WTC11 (cell line): ENCODE measurements at regions not wholly inside any gene's neighbourhood (a gene's known extent, or its start where the extent isn't known, plus 50 kb on each side); places are given as distances from the start of the nearest gene placed in this dataset.

Source experiments
- ATAC-seq: fragments of 200-7000 bp; cut with Tn5 transposase; 2 replicates; pipeline ENCODE4 v1.10.0; 2021; ENCODE audit warnings: mild to moderate bottlenecking, moderate library complexity
- CTCF ChIA-PET: fragments of 300-600 bp; sonication (Branson Sonifier 250); formaldehyde crosslinking; loops from one replicate; lab custom pipeline; 2021; ENCODE audit warnings: antibody characterized with exemption; lab: Charles Lee
- POLR2A ChIA-PET: fragments of 350-600 bp; sonication (Branson Sonifier 250); formaldehyde crosslinking; loops from one replicate; lab custom pipeline; 2021; ENCODE audit warnings: antibody characterized with exemption; lab: Charles Lee
- DNase-seq: peaks from one replicate; pipeline ENCODE4 v3.0.0; 2021; ENCODE audit warnings: low spot score
- H3K27ac Mint-ChIP-seq: 2 replicates; pipeline ENCODE4 v1.8.0; 2021; ENCODE audit warnings: mixed read lengths
- H3K27me3 Mint-ChIP-seq: 2 replicates; pipeline ENCODE4 v1.8.0; 2021; ENCODE audit warnings: low read depth, mild to moderate bottlenecking, moderate library complexity, mixed read lengths
- H3K36me3 Mint-ChIP-seq: 2 replicates; pipeline ENCODE4 v1.8.0; 2021; ENCODE audit warnings: mixed read lengths
- H3K4me1 Mint-ChIP-seq: 2 replicates; pipeline ENCODE4 v1.8.0; 2022; ENCODE audit warnings: mixed read lengths
- H3K4me3 Mint-ChIP-seq: 2 replicates; pipeline ENCODE4 v1.8.0; 2021; ENCODE audit warnings: mild to moderate bottlenecking, moderate library complexity, mixed read lengths
- H3K9me3 Mint-ChIP-seq: 2 replicates; pipeline ENCODE4 v1.8.0; 2021; ENCODE audit warnings: mixed read lengths
- ATF1 ChIP-seq: sonication (generic); formaldehyde crosslinking; IDR thresholded peaks from 2 replicates; pipeline ENCODE4 v1.8.1; 2023; ENCODE audit warnings: mild to moderate bottlenecking, moderate library complexity, missing genetic modification reagents
- FOXK1 ChIP-seq: sonication (generic); formaldehyde crosslinking; IDR thresholded peaks from 2 replicates; pipeline ENCODE4 v1.8.0; 2022; ENCODE audit warnings: mild to moderate bottlenecking, moderate library complexity, missing genetic modification reagents
- GABPB1 ChIP-seq: sonication (generic); formaldehyde crosslinking; IDR thresholded peaks from 2 replicates; pipeline ENCODE4 v1.8.1; 2023; ENCODE audit warnings: mild to moderate bottlenecking, missing genetic modification reagents
- GRHL2 ChIP-seq: fragments of 250-450 bp; sonication (Bioruptor Pico); IDR thresholded peaks from 2 replicates; pipeline ENCODE4 v1.8.0; 2022; ENCODE audit warnings: mild to moderate bottlenecking, moderate library complexity; ENCODE audit not compliant: insufficient replicate concordance, severe bottlenecking
- MXD4 ChIP-seq: fragments of 250-450 bp; sonication (Bioruptor Pico); IDR thresholded peaks from 2 replicates; pipeline ENCODE4 v1.8.0; 2021; ENCODE audit warnings: mild to moderate bottlenecking, moderate library complexity, borderline replicate concordance
- NFATC4 ChIP-seq: fragments of 250-450 bp; sonication (Bioruptor Pico); IDR thresholded peaks from 2 replicates; pipeline ENCODE4 v1.9.0; 2021; ENCODE audit warnings: mild to moderate bottlenecking
- NR1H2 ChIP-seq: sonication (generic); formaldehyde crosslinking; IDR thresholded peaks from 2 replicates; pipeline ENCODE4 v1.9.0; 2021; ENCODE audit warnings: mild to moderate bottlenecking, moderate library complexity, missing genetic modification reagents
- RORB ChIP-seq: fragments of 250-450 bp; sonication (Bioruptor Pico); IDR thresholded peaks from 2 replicates; pipeline ENCODE4 v1.9.0; 2021; ENCODE audit warnings: mild to moderate bottlenecking
- SMAD3 ChIP-seq: sonication (generic); formaldehyde crosslinking; IDR thresholded peaks from 2 replicates; pipeline ENCODE4 v1.8.0; 2022; ENCODE audit warnings: missing genetic modification reagents, mild to moderate bottlenecking, borderline replicate concordance
- TEAD1 ChIP-seq: sonication (generic); formaldehyde crosslinking; IDR thresholded peaks from 2 replicates; pipeline ENCODE4 v1.8.0; 2022; ENCODE audit warnings: mild to moderate bottlenecking, missing genetic modification reagents
- ZBTB21 ChIP-seq: sonication (generic); formaldehyde crosslinking; IDR thresholded peaks from 2 replicates; pipeline ENCODE4 v1.8.1; 2023; ENCODE audit warnings: mild to moderate bottlenecking, missing genetic modification reagents, borderline replicate concordance
- ZNF263 ChIP-seq: sonication (generic); formaldehyde crosslinking; IDR thresholded peaks from 2 replicates; pipeline ENCODE4 v1.8.1; 2022; ENCODE audit warnings: low read depth, mild to moderate bottlenecking, moderate library complexity, missing genetic modification reagents
- ZNF416 ChIP-seq: fragments of 250-450 bp; sonication (Bioruptor Pico); IDR thresholded peaks from 2 replicates; pipeline ENCODE4 v1.9.0; 2021; ENCODE audit warnings: mild to moderate bottlenecking, inconsistent platforms
- TF ChIP-seq, protein P1 (sequence below): sonication (generic); formaldehyde crosslinking; IDR thresholded peaks from 2 replicates; pipeline ENCODE4 v1.8.0; 2022; ENCODE audit warnings: missing genetic modification reagents
- TF ChIP-seq, protein P2 (sequence below): fragments of 250-450 bp; sonication (Bioruptor Pico); IDR thresholded peaks from 2 replicates; pipeline ENCODE4 v1.9.0; 2021; ENCODE audit warnings: mild to moderate bottlenecking
- TF ChIP-seq, protein P3 (sequence below): sonication (generic); formaldehyde crosslinking; IDR thresholded peaks from 2 replicates; pipeline ENCODE4 v1.8.1; 2023; ENCODE audit warnings: mild to moderate bottlenecking, missing genetic modification reagents, moderate library complexity
- TF ChIP-seq, protein P4 (sequence below): sonication (generic); formaldehyde crosslinking; IDR thresholded peaks from 2 replicates; pipeline ENCODE4 v1.8.0; 2022; ENCODE audit warnings: mild to moderate bottlenecking, missing genetic modification reagents
- TF ChIP-seq, protein P5 (sequence below): sonication (generic); formaldehyde crosslinking; IDR thresholded peaks from 2 replicates; pipeline ENCODE4 v1.8.1; 2022; ENCODE audit warnings: missing genetic modification reagents, borderline replicate concordance
- TF ChIP-seq, protein P6 (sequence below): sonication (generic); formaldehyde crosslinking; conservative IDR thresholded peaks from 2 replicates; pipeline ENCODE4 v1.8.1; 2022; ENCODE audit warnings: mild to moderate bottlenecking, missing genetic modification reagents

DNA sequence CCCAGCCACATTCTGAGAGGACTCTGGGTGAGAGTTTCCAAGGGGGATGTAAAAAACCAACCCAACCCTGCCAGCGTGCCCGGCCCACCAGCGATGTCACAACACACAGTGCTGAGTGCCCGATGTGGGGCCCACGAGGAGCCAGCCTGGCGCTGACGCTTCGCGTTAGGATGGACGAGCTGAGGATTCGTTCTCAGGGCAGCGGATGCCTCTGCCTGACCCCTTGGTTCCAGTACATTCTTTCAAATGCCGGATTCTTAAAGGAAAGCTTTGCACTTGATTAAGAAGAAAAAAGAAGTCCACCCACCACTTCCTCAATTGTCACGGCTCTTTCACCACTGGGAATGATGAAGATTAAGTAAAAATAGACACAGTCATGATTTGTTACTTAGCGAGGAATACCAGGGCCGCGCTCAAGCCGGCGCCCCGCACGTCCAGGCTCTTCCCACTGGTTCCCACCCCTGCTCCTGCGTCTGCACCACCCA lies 79.4 kb downstream of the IRF8 start (continued):
- no peak for TF ChIP-seq FOXK1 (CRISPR knock-in tag)

DNA sequence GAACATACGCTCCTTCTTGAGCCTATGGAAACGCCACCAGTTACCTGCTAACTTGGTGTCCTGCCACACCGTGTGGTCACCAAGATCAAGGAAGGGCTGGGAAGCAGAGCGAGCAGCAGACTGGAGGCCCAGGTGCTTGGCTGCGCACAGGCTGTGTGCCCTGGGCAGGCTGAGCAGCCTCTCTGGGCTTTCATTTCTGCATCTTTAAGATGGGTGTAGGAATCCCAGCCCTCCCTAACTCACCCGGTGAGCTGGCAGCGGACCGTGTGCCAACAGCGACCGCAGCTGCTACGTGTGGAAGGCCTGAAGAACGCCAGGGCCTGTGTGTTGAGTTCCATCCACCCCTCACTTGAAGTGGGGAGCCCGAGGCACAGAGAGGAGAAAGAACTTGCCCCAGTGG lies 80.0 kb downstream of the IRF8 start:
- peaks cover 9% of the 10 kb centered on the region for H3K9me3 Mint-ChIP-seq
- no peak overlapping the region for H3K4me3 Mint-ChIP-seq
- TF ChIP-seq, protein P1, sequence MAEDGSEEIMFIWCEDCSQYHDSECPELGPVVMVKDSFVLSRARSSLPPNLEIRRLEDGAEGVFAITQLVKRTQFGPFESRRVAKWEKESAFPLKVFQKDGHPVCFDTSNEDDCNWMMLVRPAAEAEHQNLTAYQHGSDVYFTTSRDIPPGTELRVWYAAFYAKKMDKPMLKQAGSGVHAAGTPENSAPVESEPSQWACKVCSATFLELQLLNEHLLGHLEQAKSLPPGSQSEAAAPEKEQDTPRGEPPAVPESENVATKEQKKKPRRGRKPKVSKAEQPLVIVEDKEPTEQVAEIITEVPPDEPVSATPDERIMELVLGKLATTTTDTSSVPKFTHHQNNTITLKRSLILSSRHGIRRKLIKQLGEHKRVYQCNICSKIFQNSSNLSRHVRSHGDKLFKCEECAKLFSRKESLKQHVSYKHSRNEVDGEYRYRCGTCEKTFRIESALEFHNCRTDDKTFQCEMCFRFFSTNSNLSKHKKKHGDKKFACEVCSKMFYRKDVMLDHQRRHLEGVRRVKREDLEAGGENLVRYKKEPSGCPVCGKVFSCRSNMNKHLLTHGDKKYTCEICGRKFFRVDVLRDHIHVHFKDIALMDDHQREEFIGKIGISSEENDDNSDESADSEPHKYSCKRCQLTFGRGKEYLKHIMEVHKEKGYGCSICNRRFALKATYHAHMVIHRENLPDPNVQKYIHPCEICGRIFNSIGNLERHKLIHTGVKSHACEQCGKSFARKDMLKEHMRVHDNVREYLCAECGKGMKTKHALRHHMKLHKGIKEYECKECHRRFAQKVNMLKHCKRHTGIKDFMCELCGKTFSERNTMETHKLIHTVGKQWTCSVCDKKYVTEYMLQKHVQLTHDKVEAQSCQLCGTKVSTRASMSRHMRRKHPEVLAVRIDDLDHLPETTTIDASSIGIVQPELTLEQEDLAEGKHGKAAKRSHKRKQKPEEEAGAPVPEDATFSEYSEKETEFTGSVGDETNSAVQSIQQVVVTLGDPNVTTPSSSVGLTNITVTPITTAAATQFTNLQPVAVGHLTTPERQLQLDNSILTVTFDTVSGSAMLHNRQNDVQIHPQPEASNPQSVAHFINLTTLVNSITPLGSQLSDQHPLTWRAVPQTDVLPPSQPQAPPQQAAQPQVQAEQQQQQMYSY (CRISPR knock-in tag): no peak
- TF ChIP-seq RORB (CRISPR knock-in tag) (no peak), GABPB1 (CRISPR knock-in tag) (no peak), ZNF263 (no peak), FOXK1 (CRISPR knock-in tag) (no peak), GRHL2 (CRISPR knock-in tag) (no peak), NR1H2 (CRISPR knock-in tag) (no peak), SMAD3 (CRISPR knock-in tag) (no peak), ATF1 (CRISPR knock-in tag) (no peak), TEAD1 (CRISPR knock-in tag) (no peak), NFATC4 (CRISPR knock-in tag) (no peak), MXD4 (no peak), ZNF416 (CRISPR knock-in tag) (no peak), ZBTB21 (CRISPR knock-in tag) (no peak)
- TF ChIP-seq, protein P2, sequence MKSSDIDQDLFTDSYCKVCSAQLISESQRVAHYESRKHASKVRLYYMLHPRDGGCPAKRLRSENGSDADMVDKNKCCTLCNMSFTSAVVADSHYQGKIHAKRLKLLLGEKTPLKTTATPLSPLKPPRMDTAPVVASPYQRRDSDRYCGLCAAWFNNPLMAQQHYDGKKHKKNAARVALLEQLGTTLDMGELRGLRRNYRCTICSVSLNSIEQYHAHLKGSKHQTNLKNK (CRISPR knock-in tag): no peak
- TF ChIP-seq, protein P3, sequence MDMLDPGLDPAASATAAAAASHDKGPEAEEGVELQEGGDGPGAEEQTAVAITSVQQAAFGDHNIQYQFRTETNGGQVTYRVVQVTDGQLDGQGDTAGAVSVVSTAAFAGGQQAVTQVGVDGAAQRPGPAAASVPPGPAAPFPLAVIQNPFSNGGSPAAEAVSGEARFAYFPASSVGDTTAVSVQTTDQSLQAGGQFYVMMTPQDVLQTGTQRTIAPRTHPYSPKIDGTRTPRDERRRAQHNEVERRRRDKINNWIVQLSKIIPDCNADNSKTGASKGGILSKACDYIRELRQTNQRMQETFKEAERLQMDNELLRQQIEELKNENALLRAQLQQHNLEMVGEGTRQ (CRISPR knock-in tag): no peak
- TF ChIP-seq, protein P4, sequence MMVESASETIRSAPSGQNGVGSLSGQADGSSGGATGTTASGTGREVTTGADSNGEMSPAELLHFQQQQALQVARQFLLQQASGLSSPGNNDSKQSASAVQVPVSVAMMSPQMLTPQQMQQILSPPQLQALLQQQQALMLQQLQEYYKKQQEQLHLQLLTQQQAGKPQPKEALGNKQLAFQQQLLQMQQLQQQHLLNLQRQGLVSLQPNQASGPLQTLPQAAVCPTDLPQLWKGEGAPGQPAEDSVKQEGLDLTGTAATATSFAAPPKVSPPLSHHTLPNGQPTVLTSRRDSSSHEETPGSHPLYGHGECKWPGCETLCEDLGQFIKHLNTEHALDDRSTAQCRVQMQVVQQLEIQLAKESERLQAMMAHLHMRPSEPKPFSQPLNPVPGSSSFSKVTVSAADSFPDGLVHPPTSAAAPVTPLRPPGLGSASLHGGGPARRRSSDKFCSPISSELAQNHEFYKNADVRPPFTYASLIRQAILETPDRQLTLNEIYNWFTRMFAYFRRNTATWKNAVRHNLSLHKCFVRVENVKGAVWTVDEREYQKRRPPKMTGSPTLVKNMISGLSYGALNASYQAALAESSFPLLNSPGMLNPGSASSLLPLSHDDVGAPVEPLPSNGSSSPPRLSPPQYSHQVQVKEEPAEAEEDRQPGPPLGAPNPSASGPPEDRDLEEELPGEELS (CRISPR knock-in tag): no peak
- TF ChIP-seq, protein P5, sequence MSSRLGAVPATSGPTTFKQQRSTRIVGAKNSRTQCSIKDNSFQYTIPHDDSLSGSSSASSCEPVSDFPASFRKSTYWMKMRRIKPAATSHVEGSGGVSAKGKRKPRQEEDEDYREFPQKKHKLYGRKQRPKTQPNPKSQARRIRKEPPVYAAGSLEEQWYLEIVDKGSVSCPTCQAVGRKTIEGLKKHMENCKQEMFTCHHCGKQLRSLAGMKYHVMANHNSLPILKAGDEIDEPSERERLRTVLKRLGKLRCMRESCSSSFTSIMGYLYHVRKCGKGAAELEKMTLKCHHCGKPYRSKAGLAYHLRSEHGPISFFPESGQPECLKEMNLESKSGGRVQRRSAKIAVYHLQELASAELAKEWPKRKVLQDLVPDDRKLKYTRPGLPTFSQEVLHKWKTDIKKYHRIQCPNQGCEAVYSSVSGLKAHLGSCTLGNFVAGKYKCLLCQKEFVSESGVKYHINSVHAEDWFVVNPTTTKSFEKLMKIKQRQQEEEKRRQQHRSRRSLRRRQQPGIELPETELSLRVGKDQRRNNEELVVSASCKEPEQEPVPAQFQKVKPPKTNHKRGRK: no peak
- TF ChIP-seq, protein P6, sequence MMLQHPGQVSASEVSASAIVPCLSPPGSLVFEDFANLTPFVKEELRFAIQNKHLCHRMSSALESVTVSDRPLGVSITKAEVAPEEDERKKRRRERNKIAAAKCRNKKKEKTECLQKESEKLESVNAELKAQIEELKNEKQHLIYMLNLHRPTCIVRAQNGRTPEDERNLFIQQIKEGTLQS: no peak
- peaks cover 9% of the 10 kb centered on the region for H3K36me3 Mint-ChIP-seq
- no peak overlapping the region for H3K27ac Mint-ChIP-seq
- no peak for DNase-seq
- peaks cover 9% of the 10 kb centered on the region for H3K4me1 Mint-ChIP-seq
- ChIA-PET CTCF (interaction anchor here (0.6 to 1.0 kb wide), 3 partner anchors 158 to 165 kb away, joined by 3 to 5 read pairs (median 3); no protein-coding TSS in a partner anchor), POLR2A (no interaction called here)
- ATAC-seq: no peak
- H3K27me3 Mint-ChIP-seq: no peaks in the 10 kb centered on the region
